ENCODE measurements at regions not wholly inside any gene's neighbourhood (a gene's known extent, or its start where the extent isn't known, plus 50 kb on each side); places are given as distances from the start of the nearest gene placed in this dataset.

GRCh38 chr2:106959975-106960682 lies 74.2 kb upstream of the ST6GAL2 start:
- TF ChIP-seq CTCF (conservative IDR thresholded peaks at IDR 0.05) = no peak
- TF ChIP-seq EZH2 (IDR thresholded peaks at IDR 0.05; ENCODE audit: low read depth) = no peak
